HFF-Myc (cell line): ENCODE measurements at regions not wholly inside any gene's neighbourhood (a gene's known extent, or its start where the extent isn't known, plus 50 kb on each side); places are given as distances from the start of the nearest gene placed in this dataset.

Experiments used
- DNase-seq: peaks from one replicate; pipeline ENCODE4 v3.0.0-alpha.2; 2011; ENCODE audit warnings: low read depth; ENCODE audit errors: extremely low read depth
- H3K4me3 ChIP-seq: replicated peaks from 2 replicates; pipeline ENCODE4 v1.5.1; 2011; ENCODE audit warnings: low read depth, mild to moderate bottlenecking, control low read depth, low read length
- TF ChIP-seq, protein P1 (sequence below): IDR thresholded peaks from 2 replicates; pipeline ENCODE4 v1.5.1; 2012; ENCODE audit warnings: mild to moderate bottlenecking, low read depth, low read length, control low read depth; ENCODE audit errors: missing control alignments

DNA sequence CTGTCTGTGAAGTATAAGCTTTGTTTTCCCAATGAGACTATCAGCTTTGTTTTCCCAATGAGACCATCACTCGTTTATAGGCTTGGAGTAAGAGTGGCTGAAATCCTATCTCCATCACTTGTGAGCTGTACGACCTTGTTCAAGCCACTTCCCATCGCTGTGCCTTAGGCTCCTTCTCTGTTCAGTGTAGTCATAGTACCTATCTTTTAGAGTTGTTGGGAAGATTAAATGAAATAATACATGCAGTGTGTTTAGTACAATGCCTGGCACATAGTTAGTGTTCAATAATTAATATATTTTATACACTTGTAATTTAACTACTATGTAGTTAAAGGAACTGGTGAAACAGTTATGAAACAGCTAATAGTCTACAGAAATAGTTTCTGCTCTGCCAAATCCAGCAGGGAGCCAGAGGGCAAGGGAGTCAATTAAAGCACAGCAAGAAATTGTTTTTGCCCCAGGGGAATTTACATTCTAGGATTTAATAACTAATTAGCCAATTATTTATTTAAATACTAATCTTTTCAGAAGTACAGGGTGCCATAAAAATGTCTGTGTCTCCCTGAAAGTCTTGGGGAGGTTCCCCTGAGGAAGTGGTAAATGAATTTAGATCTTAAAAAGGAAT lies 139.3 kb upstream of the HMCN1 start:
- TF ChIP-seq, protein P1, sequence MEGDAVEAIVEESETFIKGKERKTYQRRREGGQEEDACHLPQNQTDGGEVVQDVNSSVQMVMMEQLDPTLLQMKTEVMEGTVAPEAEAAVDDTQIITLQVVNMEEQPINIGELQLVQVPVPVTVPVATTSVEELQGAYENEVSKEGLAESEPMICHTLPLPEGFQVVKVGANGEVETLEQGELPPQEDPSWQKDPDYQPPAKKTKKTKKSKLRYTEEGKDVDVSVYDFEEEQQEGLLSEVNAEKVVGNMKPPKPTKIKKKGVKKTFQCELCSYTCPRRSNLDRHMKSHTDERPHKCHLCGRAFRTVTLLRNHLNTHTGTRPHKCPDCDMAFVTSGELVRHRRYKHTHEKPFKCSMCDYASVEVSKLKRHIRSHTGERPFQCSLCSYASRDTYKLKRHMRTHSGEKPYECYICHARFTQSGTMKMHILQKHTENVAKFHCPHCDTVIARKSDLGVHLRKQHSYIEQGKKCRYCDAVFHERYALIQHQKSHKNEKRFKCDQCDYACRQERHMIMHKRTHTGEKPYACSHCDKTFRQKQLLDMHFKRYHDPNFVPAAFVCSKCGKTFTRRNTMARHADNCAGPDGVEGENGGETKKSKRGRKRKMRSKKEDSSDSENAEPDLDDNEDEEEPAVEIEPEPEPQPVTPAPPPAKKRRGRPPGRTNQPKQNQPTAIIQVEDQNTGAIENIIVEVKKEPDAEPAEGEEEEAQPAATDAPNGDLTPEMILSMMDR = no peak
- no peak overlapping the region for H3K4me3 ChIP-seq
- no peak for DNase-seq

DNA sequence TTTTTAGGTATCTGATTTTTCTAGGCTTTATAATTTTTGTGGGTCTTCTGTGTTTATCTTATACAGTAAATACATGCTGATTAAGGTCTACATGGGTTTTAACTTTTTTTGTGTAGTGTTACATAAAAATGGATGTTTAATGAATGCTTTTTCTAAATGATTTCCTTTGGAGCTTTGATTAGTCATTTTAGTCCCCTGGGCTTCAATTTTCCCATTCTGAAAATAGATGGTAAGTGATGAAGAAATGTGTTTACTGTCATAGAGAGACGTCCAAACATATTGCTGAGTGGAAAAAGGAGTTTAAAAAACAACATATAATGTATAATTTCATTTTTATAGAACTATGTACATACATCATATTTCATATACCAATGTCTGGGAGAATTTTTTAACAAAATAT lies 140.9 kb upstream of the HMCN1 start:
- DNase-seq = no peak
- H3K4me3 ChIP-seq = no peak overlapping the region
- TF ChIP-seq, protein P1 = no peak

DNA sequence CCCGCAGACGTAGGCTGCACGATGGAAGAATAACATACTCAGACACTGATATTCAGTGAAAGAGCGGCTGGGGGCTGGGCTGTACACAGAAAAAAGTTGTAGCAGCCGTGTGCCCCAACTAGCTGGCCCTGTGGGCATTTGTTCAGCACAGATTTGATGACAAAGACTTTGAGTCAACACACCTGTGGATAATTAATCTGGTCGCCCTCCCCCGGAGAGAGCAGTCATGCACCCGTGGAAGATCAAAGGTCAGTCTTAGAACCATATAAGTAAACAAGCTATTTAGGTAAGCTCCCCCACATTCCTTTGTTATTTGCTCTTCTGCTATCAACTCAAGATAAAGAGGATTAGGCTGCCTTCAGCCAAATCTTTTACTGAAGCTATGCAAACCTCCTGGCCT lies 148.4 kb upstream of the HMCN1 start:
- no peak overlapping the region for H3K4me3 ChIP-seq
- DNase-seq = no peak
- TF ChIP-seq, protein P1 = no peak

DNA sequence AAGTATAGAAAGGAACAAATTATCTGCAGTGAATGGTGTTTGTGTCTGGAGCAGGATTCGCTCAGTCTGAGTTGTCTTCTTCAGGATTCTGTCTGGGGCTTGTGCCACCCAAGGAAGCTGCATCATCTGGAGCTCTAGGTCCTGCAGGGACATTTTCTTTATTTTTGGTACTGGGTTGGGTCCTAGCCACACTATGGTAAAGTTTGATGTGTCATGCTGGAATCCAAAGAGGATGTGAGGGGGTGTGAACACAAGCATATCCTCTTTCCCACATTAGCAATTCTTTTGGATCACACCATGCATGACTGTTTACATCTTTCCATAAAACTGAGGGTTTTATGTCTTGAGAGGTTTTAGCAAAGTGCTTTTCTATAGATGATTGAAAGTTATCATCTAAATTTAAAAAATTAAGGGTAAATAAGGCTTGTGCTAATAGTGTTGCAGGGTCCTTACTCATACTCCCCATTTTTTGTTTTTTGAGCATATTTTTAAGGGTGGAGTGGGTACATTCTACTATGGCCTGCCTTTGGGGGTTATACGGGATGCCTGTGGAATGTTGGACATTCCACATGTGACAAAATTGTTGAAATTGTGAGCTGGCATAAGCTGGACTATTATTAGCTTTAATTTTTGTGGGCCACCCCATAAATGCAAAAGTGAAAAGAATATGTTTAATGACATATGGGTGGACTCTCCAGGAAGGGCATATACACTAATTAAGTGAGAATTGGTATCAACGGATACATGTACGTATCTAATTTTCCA lies 152.0 kb upstream of the HMCN1 start:
- DNase-seq = no peak

DNA sequence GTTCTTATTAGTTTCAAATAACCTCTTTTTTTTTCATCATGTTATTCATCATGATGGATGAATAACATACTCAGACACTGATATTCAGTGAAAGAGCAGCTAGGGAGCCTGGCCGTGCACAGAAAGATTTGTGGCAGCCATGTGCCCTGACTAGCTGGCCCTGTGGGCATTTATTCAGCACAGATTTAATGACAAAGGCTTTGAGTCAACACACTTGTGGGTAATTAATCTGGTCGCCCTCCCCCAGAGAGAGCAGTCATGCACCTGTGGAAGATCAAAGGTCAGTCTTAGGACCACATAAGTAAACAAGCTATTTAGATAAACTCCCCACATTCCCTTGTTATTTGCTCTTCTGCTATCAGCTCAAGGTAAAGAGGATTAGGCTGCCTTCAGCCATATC lies 153.2 kb upstream of the HMCN1 start:
- DNase-seq = no peak
- TF ChIP-seq, protein P1 = no peak
- H3K4me3 ChIP-seq = no peak overlapping the region

More for the DNA sequence above, 152.0 kb upstream of the HMCN1 start:
- TF ChIP-seq, protein P1 = no peak
- no peak overlapping the region for H3K4me3 ChIP-seq

DNA sequence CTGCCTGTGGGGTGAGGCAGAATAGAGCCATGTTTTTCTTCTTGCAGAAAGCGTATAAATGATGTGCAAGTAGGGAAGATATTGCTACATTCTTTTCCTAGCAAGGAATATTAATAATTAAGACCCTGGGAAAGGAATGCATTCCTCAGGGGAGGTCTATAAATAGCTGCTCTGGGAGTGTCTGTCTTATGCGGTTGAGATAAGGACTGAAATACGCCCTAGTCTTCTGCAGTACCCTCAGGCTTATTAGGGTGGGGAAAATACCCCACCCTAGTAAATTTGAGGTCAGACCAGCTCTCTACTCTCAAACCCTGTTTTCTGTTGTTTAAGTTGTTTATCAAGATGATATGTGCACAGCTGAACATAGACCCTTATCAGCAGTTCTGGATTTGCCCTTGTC lies 155.9 kb upstream of the HMCN1 start:
- DNase-seq = no peak
- TF ChIP-seq, protein P1 = no peak
- H3K4me3 ChIP-seq = no peak overlapping the region
